ENCODE measurements at regions not wholly inside any gene's neighbourhood (a gene's known extent, or its start where the extent isn't known, plus 50 kb on each side); places are given as distances from the start of the nearest gene placed in this dataset.
A peak's percentile ranks its signal among the peaks of the same experiment; 100 is the strongest.

DNA sequence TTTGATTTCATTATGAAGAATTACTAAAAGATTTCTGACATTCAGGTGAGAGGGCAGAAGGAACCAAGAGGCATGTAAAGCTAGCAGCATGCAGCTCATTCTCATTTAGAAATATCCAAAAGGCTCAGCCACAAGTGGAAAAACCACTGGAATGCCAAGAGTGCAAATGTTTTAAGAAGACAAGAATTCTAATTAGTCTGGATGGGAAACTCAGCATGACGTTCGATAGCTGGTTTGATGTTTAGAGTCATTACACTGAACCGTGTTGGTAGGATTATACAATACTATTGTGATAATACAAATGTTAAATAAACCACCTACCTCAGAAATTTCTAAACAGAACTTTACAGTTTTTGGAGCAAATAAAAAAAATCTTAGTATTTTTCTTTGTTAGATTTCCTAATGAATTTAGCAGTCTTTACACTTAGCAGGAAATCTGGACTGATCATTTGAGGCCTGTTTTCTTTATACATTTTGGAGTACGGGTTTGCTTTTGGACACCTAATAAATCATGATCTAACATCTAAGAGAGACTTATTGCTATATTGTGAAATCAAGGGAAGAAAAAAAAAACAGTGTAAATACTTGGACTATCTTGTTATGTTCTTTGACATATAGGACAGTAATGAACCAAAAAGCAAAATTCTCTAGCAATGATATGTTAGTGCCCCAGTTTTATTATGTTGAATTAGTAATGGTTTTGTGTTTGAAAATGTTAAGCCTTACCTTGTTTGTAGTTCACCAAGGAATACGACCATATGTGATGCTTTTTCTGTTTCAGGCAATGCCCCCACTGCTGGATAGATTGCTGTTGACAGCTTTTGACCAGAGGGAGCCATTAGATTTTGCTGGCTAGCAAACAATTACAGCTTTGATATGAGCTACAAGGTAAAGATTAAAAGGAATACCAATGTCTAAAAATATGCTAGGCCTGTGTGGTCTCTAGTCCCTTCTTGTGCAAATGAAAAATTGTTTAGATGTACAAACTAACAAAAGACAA, 354.1 kb upstream of the SEMA3A start:
- peak in 1 of 2 donors; percentile 25 for DNase-seq
- Histone ChIP-seq H3K4me1 (peaks cover 0 to 6% of the 10 kb centered on the region in 2 donors), H3K4me3 (replicated peaks in 1 of 3) (no peak overlapping the region), H3K27ac (peak overlapping the region in 1 of 3 donors; percentile 9), H3K36me3 (no peaks in the 10 kb centered on the region), H3K9me3 (no peaks in the 10 kb centered on the region), H3K27me3 (no peaks in the 10 kb centered on the region)
- TF ChIP-seq POLR2A (IDR thresholded peaks at IDR 0.05): no peak
- TF ChIP-seq, protein P1, sequence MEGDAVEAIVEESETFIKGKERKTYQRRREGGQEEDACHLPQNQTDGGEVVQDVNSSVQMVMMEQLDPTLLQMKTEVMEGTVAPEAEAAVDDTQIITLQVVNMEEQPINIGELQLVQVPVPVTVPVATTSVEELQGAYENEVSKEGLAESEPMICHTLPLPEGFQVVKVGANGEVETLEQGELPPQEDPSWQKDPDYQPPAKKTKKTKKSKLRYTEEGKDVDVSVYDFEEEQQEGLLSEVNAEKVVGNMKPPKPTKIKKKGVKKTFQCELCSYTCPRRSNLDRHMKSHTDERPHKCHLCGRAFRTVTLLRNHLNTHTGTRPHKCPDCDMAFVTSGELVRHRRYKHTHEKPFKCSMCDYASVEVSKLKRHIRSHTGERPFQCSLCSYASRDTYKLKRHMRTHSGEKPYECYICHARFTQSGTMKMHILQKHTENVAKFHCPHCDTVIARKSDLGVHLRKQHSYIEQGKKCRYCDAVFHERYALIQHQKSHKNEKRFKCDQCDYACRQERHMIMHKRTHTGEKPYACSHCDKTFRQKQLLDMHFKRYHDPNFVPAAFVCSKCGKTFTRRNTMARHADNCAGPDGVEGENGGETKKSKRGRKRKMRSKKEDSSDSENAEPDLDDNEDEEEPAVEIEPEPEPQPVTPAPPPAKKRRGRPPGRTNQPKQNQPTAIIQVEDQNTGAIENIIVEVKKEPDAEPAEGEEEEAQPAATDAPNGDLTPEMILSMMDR (IDR thresholded peaks at IDR 0.05): no peak
- WGBS, 2 donors: 41 to 43% methylated on average over 5 of the region's 5 CpGs
- intact Hi-C loops (cut with DNase I): no loop called here

- 76 to 88% methylated on average over 2 of the region's 2 CpGs for WGBS, 2 donors
- Histone ChIP-seq H3K36me3 (no peaks in the 10 kb centered on the region), H3K4me3 (replicated peaks in 1 of 3) (no peak overlapping the region), H3K27me3 (no peaks in the 10 kb centered on the region), H3K27ac (no peak overlapping the region), H3K4me1 (peaks cover 0 to 6% of the 10 kb centered on the region in 2 donors), H3K9me3 (no peaks in the 10 kb centered on the region)
- no peak for TF ChIP-seq POLR2A (IDR thresholded peaks at IDR 0.05)
- TF ChIP-seq, protein P1 (IDR thresholded peaks at IDR 0.05): no peak
- no peak for DNase-seq
- intact Hi-C loops (cut with DNase I): no loop called here
Measured at GRCh38 chr7:84547331-84547730, 352.7 kb upstream of the SEMA3A start.

DNA sequence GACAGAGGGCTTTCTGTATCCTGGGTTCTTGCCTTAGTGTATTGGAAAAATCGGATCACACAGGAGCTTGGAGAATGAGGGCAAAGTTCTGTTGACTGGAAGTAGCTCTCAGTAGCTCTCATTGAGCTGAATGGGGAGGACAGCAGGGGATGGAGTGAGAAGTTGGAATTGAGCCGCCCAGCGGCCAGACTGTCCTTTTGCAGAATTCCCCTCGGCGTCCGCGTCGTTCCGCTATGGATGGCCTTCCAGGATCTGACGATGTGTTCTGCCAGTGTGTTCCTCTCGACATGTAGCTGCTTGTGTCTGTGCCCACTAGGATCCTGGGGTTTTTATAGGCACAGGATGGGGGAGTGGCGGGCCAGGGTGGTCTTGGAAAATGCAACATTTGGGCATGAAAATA, 351.8 kb upstream of the SEMA3A start:
- H3K36me3 ChIP-seq: no peaks in the 10 kb centered on the region
- DNase-seq: no peak
- peaks cover 0 to 6% of the 10 kb centered on the region in 2 donors for H3K4me1 ChIP-seq
- intact Hi-C loops (cut with DNase I): no loop called here
- TF ChIP-seq, protein P1 (IDR thresholded peaks at IDR 0.05): no peak
- TF ChIP-seq POLR2A (IDR thresholded peaks at IDR 0.05): no peak
- no peaks in the 10 kb centered on the region for H3K27me3 ChIP-seq
- no peak overlapping the region for H3K27ac ChIP-seq
- no peak overlapping the region for H3K4me3 ChIP-seq (replicated peaks in 1 of 3)
- WGBS, 2 donors: 90 to 97% methylated on average over 12 of the region's 12 CpGs
- H3K9me3 ChIP-seq: no peaks in the 10 kb centered on the region

GRCh38 chr7:84538268-84538667, 343.7 kb upstream of the SEMA3A start:
- 33 to 35% methylated on average over 5 of the region's 5 CpGs for WGBS, 2 donors
- intact Hi-C loops (cut with DNase I): no loop called here

More at GRCh38 chr7:84538268-84538667, 343.7 kb upstream of the SEMA3A start:
- H3K36me3 ChIP-seq: no peaks in the 10 kb centered on the region
- H3K4me1 ChIP-seq: peaks cover 0 to 4% of the 10 kb centered on the region in 2 donors
- DNase-seq: no peak
- H3K27ac ChIP-seq: peak overlapping the region in 2 of 3 donors; percentile 27 to 49
- no peaks in the 10 kb centered on the region for H3K9me3 ChIP-seq
- no peaks in the 10 kb centered on the region for H3K27me3 ChIP-seq
- TF ChIP-seq, protein P1 (IDR thresholded peaks at IDR 0.05): no peak
- no peak for TF ChIP-seq POLR2A (IDR thresholded peaks at IDR 0.05)
- no peak overlapping the region for H3K4me3 ChIP-seq (replicated peaks in 1 of 3)

Data from thyroid gland (tissue), 4 donors.